PC-9 (cell line): ENCODE measurements at regions not wholly inside any gene's neighbourhood (a gene's known extent, or its start where the extent isn't known, plus 50 kb on each side); places are given as distances from the start of the nearest gene placed in this dataset.

Source experiments
- BruUV-seq: library from RNA; stranded (reverse); fragments of 400-500 nt; replicated peaks from 2 replicates; lab custom pipeline; 2021; lab: Mats Ljungman, UMichigan
- CTCF ChIA-PET: fragments of 300-600 bp; sonication (Branson Sonifier 250); formaldehyde crosslinking; loops from one replicate; lab custom pipeline; 2022; ENCODE audit warnings: antibody characterized with exemption; lab: Charles Lee
- POLR2A ChIA-PET: fragments of 300-600 bp; sonication (Branson Sonifier 250); formaldehyde crosslinking; loops from one replicate; lab custom pipeline; 2022; ENCODE audit warnings: antibody characterized with exemption; ENCODE audit not compliant: unreplicated experiment; lab: Charles Lee
- DNase-seq, 2 experiments: peaks; one replicate each; pipeline versions ENCODE4 v3.0.0 to v3.0.0-alpha.2; 2015 to 2022; ENCODE audit warnings: mixed read lengths in 1 of 2
- H2AFZ ChIP-seq: fragments of 200-600 bp; sonication (generic); 2 replicates; pipeline ENCODE4 v1.8.1; 2017; ENCODE audit warnings: antibody characterized with exemption
- H3F3A ChIP-seq: fragments of 200-600 bp; sonication (generic); 2 replicates; pipeline ENCODE4 v1.8.1; 2017; ENCODE audit warnings: antibody characterized with exemption, mild to moderate bottlenecking, low read depth; ENCODE audit not compliant: insufficient read depth
- H3K27ac ChIP-seq: fragments of 200-600 bp; sonication (generic); 2 replicates; pipeline ENCODE4 v1.6.1; 2016; ENCODE audit warnings: mixed run types
- H3K27me3 ChIP-seq: fragments of 200-600 bp; sonication (generic); 2 replicates; pipeline ENCODE4 v1.6.1; 2016; ENCODE audit warnings: low read depth, mixed run types; ENCODE audit not compliant: insufficient read depth
- H3K36me3 ChIP-seq: fragments of 200-600 bp; sonication (generic); 2 replicates; pipeline ENCODE4 v1.6.1; 2016; ENCODE audit warnings: low read depth, mixed run types
- H3K4me1 ChIP-seq: fragments of 200-600 bp; sonication (generic); replicated peaks from 2 replicates; pipeline ENCODE4 v1.6.1; 2016; ENCODE audit warnings: mixed run types; ENCODE audit not compliant: insufficient read depth
- H3K4me2 ChIP-seq: fragments of 200-600 bp; sonication (generic); 2 replicates; pipeline ENCODE4 v1.6.1; 2017; ENCODE audit warnings: mixed run types
- H3K4me3 ChIP-seq: fragments of 200-600 bp; sonication (generic); 2 replicates; pipeline ENCODE4 v1.6.1; 2016; ENCODE audit warnings: mixed run types
- H3K79me2 ChIP-seq: fragments of 200-600 bp; sonication (generic); 2 replicates; pipeline ENCODE4 v1.6.1; 2017; ENCODE audit warnings: low read depth, mixed run types
- H3K9me2 ChIP-seq: fragments of 200-600 bp; sonication (generic); 2 replicates; pipeline ENCODE4 v1.8.1; 2017; ENCODE audit warnings: mild to moderate bottlenecking; ENCODE audit not compliant: insufficient read depth
- H3K9me3 ChIP-seq: fragments of 200-600 bp; sonication (generic); 2 replicates; pipeline ENCODE4 v1.8.1; 2016; ENCODE audit warnings: low read depth; ENCODE audit not compliant: insufficient read depth
- H4K20me1 ChIP-seq: fragments of 200-600 bp; sonication (generic); 2 replicates; pipeline ENCODE4 v1.8.1; 2017; ENCODE audit not compliant: insufficient read depth
- EZH2 ChIP-seq: fragments of 200-600 bp; sonication (generic); IDR thresholded peaks from 2 replicates; pipeline ENCODE4 v1.8.0; 2017; ENCODE audit warnings: antibody characterized with exemption, low read depth
- intact Hi-C: fragments of 100-400 bp; cut with micrococcal nuclease; formaldehyde crosslinking; loops from one replicate; pipeline ENCODE4 v1.10.0; 2022; ENCODE audit not compliant: unreplicated experiment
- TF ChIP-seq, protein P1 (sequence below): fragments of 200-600 bp; sonication (generic); conservative IDR thresholded peaks from 2 replicates; pipeline ENCODE4 v1.6.1; 2017; ENCODE audit warnings: mixed run types, antibody characterized with exemption, mild to moderate bottlenecking, moderate library complexity

DNA sequence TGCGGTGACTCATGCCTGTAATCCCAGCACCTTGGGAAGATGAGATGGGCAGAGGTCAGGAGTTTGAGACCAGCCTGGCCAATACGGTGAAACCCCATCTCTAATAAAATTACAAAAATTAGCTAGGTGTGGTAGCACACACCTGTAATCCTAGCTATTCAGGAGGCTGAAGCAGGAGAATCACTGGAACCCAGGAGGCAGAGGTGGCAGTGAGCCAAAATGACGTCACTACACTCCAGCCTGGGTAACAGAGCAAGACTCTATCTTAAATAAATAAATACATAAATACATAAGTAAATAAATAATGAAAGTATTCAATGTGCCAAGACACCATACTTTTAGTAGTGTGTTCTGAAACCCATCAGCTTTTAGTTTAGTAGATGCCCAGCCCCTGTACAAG is 308.1 kb upstream of the FLRT2 start:
- POLR2A ChIA-PET = no interaction called here
- Histone ChIP-seq H3K27me3 (no peaks in the 10 kb centered on the region), H3K4me3 (no peak overlapping the region), H3F3A (no peaks in the 10 kb centered on the region), H3K36me3 (no peaks in the 10 kb centered on the region), H2AFZ (no peak overlapping the region), H3K9me2 (no peaks in the 10 kb centered on the region), H3K27ac (no peak overlapping the region), H3K79me2 (no peaks in the 10 kb centered on the region), H3K4me1 (no peaks in the 10 kb centered on the region), H3K4me2 (no peak overlapping the region), H4K20me1 (no peaks in the 10 kb centered on the region), H3K9me3 (no peaks in the 10 kb centered on the region)
- no peak for DNase-seq
- BruUV-seq = no TSS peak
- CTCF ChIA-PET = no interaction called here
- intact Hi-C loops = no loop called here
- TF ChIP-seq EZH2 = no peak
- TF ChIP-seq, protein P1, sequence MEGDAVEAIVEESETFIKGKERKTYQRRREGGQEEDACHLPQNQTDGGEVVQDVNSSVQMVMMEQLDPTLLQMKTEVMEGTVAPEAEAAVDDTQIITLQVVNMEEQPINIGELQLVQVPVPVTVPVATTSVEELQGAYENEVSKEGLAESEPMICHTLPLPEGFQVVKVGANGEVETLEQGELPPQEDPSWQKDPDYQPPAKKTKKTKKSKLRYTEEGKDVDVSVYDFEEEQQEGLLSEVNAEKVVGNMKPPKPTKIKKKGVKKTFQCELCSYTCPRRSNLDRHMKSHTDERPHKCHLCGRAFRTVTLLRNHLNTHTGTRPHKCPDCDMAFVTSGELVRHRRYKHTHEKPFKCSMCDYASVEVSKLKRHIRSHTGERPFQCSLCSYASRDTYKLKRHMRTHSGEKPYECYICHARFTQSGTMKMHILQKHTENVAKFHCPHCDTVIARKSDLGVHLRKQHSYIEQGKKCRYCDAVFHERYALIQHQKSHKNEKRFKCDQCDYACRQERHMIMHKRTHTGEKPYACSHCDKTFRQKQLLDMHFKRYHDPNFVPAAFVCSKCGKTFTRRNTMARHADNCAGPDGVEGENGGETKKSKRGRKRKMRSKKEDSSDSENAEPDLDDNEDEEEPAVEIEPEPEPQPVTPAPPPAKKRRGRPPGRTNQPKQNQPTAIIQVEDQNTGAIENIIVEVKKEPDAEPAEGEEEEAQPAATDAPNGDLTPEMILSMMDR = no peak

DNA sequence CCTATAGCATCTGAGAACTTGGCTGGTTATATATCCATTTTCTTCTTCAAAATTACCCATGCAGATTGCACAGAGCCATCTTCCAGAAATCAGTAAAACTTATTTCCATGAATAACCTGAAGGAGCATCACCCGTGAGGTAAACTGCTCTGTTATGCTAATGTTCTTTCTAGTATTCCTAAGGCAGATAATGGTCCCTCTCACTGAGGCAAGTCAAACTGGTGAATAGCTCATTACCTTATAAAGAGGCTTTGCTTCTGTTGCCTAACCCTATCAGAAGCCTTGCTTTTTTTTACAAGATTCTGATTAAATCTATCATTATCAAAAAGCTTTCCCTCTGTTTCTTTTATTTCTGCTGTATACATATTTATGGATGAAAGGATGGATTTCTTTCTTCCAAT is 307.6 kb upstream of the FLRT2 start:
- Histone ChIP-seq H3K36me3 (no peaks in the 10 kb centered on the region), H4K20me1 (no peaks in the 10 kb centered on the region), H3K4me3 (no peak overlapping the region), H2AFZ (no peak overlapping the region), H3K4me2 (no peak overlapping the region), H3F3A (no peaks in the 10 kb centered on the region), H3K27me3 (no peaks in the 10 kb centered on the region), H3K9me3 (no peaks in the 10 kb centered on the region), H3K9me2 (no peaks in the 10 kb centered on the region), H3K4me1 (no peaks in the 10 kb centered on the region), H3K27ac (no peak overlapping the region), H3K79me2 (no peaks in the 10 kb centered on the region)
- TF ChIP-seq, protein P1 = no peak
- no peak for TF ChIP-seq EZH2
- BruUV-seq = no TSS peak
- CTCF ChIA-PET = no interaction called here
- intact Hi-C loops = no loop called here
- no peak for DNase-seq
- POLR2A ChIA-PET = no interaction called here

DNA sequence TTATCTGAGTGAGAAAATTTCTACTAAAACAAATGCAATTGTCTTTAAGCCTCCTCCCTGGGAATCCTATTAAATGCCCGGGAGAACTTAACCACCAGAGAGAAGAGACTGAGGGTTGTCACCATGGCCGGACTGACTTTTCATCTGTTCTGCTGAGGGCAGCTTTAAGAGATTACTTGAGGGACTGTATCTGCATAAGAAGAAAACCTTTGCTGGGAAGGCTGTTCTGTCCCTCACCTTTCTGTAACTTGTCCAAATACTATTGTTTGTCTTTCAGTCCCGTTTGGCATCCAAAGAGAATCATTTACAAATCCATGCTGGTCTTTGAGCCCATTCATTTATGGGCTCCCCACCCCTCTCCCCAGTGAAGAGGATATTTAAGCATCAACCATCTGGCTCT is 306.3 kb upstream of the FLRT2 start:
- Histone ChIP-seq H3K36me3 (no peaks in the 10 kb centered on the region), H3K4me3 (no peak overlapping the region), H3K79me2 (no peaks in the 10 kb centered on the region), H3K27ac (no peak overlapping the region), H3F3A (no peaks in the 10 kb centered on the region), H3K4me2 (no peak overlapping the region), H3K4me1 (no peaks in the 10 kb centered on the region), H3K9me2 (no peaks in the 10 kb centered on the region), H2AFZ (no peak overlapping the region), H4K20me1 (no peaks in the 10 kb centered on the region), H3K27me3 (no peaks in the 10 kb centered on the region), H3K9me3 (no peaks in the 10 kb centered on the region)
- CTCF ChIA-PET = no interaction called here
- intact Hi-C loops = no loop called here
- POLR2A ChIA-PET = no interaction called here
- TF ChIP-seq, protein P1 = no peak
- TF ChIP-seq EZH2 = no peak
- no peak for DNase-seq
- BruUV-seq = no TSS peak
